CD4-positive, alpha-beta T cell treated with Interferon gamma for 1 hour (primary cell): ENCODE measurements at regions not wholly inside any gene's neighbourhood (a gene's known extent, or its start where the extent isn't known, plus 50 kb on each side); places are given as distances from the start of the nearest gene placed in this dataset.
"Not testable (repeated sequence)": the region's sequence is repeated elsewhere in the genome, so short reads cannot be mapped to it uniquely, and the experiment has no call there.

ENCODE experiments used
- DNase-seq: peaks from one replicate; pipeline ENCODE4 v3.0.0-alpha.2; 2020

GRCh38 chr17:71769850-71770249 is 351.0 kb upstream of the SOX9 start:
- no peak for DNase-seq

- no peak for DNase-seq
These were observed 343.7 kb upstream of the SOX9 start for GRCh38 chr17:71777048-71777640.

DNA sequence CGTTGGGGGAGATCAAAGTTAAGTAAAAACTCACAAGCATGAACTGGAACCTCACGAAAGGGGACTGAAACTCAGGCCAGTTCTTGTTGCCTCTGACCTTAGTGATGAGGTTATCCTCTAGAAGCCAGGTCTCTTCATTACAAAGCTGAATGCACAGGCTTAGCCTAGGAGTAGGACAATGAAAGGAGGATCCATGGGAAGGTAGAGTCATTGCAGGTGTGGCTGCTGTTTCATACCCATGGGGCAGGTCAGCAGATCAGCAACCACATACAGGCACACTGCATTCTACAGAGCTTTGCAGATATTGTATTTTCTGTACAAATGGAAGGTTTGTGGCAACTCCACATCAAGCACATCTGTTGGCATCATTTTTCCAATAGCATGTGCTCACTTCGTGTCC is 341.3 kb upstream of the SOX9 start:
- DNase-seq, result no peak

DNA sequence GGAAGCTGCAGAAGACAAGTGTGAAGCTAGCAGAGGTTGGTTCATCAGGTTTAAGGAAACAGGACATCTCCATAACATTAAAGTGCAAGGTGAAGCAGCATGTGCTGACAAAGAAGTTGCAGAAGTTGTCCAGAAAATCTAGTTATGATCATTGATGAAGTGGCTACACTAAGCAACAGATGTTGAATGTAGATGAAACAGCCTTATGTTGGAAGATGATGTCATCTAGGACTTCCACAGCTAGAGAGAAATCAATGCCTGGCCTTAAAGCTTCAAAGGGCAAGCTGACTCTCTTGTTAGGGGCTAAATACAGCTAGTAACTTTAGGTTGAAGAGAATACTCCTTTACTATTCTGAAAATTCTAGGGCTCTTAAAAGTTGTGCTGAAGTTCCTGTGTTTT is 340.2 kb upstream of the SOX9 start:
- DNase-seq, result no peak

DNA sequence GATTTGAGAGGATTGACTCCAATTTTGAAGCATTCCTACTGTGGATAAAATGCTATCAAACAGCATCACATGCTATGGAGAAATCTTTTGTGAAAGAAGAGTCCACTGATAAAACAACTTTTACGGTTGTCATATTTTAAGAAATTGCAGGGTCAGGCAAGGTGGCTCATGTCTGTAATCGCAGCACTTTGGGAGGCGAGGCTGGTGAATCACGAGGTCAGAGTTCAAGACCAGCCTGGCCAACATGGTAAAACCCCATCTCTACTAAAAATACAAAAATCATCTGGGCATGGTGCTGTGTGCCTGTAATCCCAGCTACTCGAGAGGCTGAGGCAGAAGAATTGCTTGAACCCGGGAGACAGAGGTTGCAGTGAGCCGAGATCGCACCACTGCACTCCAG is 338.8 kb upstream of the SOX9 start:
- not testable (repeated sequence) for DNase-seq

DNA sequence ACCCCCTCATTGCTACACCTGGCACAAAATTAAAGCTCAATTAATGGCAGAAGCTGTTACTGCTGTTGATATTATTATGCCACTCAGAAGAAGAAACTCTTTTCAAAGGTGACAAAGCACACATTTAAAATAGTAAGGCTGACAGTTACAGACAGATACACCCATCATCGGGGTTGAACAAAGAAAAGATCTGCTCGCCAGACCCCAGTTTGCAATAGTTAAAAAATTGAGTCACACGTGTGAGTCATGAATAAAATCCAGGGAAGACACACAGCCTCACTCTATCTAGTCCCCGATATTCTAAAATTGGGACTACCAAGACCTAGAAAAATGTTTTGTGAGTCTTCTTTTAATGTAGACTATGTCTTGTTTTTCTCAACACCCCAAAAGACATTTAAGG is 330.0 kb upstream of the SOX9 start:
- DNase-seq, result no peak

- DNase-seq, result no peak
These were observed 329.5 kb upstream of the SOX9 start for GRCh38 chr17:71791311-71791710.

DNA sequence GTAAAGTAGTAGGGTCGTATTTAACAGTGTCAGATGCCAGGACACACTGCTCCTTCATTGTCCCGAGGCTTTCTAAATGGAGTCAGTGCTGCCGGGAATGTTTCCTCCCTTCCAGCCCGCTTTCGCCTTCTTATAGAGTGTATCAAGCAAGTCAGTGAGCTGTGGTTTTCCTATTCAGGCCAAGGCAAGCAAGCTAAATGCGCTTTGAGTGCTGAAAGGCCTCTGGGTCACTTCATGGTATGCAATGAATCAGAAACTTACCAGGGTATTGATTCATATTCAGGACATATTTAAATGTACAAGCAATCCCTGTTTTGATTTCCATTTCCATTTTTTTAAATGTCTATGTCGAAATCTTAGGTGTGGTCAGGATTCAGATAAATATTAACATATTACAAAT is 327.9 kb upstream of the SOX9 start:
- no peak for DNase-seq

GRCh38 chr17:71793518-71793917 is 327.3 kb upstream of the SOX9 start:
- no peak for DNase-seq

- DNase-seq, result no peak
These were observed 322.1 kb upstream of the SOX9 start for GRCh38 chr17:71798701-71799100.

DNA sequence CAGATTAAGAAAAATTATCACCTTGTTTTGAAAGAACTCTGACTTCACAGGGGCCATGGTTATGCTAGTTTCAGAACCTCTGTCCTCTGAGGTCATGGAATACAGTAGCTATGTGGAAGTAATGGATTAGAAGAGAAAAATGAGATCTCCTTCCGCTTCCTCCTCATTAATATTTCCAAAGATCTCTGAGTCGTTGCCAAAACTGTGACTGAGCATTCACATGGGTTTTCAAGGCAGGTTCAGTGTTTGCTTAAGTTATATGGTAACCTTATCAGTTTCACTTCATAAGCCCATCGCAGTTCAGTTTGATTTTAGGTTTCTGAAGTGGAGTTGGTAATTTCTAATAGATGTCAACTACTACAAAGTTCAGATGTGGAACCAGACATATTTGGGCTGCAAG is 321.2 kb upstream of the SOX9 start:
- DNase-seq, result no peak

DNA sequence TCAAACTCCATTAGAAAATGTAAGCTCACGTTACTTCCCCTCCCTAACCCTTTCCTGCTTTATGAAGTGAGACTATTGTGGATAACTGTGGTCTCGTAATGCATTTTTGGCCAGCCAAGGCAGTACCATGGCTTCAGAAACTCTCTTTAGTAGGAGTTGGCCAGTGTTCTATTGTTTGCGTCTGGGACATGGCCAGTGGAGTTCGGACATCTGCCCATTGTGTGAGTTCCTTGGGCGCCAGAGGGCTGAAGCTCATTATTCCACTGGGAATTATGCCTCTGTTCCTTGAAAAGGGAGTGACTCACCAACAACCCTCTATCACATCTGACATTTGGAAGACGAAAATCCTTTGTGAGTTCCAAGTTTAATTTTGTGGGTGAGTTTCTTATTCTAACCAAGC is 319.5 kb upstream of the SOX9 start:
- no peak for DNase-seq

GRCh38 chr17:71802663-71803062 is 318.2 kb upstream of the SOX9 start:
- DNase-seq, result no peak

DNA sequence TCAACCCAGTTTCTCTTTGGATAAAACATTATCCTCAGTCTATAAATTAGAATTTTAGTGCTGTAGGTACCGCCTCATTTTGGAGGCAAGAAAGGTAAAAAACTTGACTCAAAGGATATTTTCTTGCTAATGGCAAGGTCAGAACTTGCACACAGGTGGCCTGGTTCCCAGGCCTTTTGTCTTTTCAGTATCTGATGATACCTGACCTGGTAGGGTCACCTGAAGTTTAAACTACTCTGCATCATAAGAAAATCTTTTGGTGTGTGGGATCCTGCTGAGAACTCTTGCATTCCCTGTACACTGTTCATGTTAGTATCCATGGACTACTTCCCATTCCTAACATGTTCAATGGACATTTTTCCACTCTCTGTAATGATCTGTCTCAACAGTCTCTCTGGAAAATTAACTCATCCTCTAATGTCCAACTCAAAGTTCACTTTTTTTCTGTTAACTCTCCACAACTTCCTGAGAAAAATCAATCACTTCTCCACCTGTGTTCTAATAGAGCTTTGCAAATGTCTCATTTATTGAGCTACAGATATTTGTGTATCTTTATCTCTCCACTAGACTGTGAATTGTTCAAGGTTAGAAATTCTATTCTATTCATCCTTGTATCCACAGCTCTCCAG is 317.1 kb upstream of the SOX9 start:
- DNase-seq, result no peak

GRCh38 chr17:71809537-71809936 is 311.3 kb upstream of the SOX9 start:
- DNase-seq, result no peak

DNA sequence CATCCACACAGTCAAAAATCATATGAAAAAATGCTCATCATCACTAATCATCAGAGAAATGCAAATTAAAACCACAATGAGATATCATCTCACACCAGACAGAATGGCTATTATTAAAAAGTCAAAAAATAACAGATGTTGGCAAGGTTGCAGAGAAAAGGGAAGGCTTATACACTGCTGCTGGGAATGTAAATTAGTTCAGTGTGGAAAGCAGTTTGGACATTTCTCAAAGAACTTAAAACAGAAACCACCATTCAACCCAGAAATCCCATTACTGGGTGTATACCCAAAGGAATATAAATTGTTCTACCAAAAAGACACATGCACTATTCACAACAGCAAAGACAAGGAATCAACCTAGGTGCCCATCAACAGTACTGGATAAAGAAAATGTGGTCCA is 307.0 kb upstream of the SOX9 start:
- DNase-seq, result not testable (repeated sequence)

- DNase-seq, result no peak
These were observed 299.3 kb upstream of the SOX9 start for GRCh38 chr17:71821511-71821910.

GRCh38 chr17:71824671-71825070 is 296.1 kb upstream of the SOX9 start:
- no peak for DNase-seq

DNA sequence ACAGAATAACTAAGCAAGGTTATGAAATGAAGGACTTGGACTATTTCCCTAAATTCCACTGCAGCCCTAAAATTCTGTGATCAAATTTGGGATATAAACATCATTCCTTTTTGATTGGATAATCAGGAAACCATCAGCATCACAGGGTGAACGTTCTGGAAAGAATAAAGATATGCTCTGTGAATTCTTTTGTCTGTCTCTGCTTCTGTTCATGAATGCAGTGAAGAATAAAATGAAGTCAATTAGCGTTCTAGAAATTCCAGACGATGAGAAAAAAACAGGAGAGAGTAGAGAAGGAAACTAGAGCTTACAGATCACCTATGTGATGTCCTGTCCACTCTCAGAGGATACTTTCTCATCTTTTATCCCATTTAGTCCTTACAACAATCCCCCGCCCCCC is 295.1 kb upstream of the SOX9 start:
- no peak for DNase-seq

DNA sequence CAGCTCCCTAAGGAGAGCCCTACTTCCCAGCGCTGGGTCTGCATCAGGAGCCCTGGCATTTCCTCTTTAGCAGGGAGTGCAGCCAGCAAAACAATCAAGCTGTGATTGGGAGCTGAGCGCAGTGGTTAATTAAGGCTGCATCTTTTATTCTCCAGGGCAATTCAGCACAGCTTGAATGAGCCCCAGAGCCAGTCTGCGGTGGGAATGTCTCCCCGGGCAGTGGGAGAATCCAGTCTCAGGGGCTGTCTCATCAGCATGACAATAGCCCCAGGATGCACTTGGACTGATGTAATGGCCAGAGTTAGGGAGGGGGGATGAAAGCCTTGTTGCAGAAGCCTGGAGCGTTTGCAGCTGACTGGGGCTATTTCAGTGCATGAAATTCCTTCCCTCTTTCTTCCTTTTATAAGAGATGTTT is 292.6 kb upstream of the SOX9 start:
- DNase-seq, result no peak

DNA sequence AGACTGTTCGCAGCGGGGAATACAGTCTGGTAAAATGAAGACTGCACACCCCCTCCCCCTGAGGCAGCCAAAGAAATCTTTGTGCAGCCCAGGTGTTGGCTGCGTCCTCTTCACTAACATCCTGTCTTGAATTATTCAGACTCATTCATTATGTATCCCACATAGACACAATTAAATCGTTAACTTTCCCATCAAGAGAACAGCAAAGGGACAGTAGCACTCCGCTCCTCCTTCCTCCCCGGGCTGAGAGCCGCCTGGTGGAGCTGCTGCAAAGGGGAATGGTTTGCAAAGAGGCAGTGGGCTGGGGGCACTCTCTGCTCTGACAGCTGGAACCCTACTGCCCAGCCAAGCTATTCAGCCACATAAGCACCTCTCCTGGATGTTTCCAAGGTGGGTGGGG is 290.0 kb upstream of the SOX9 start:
- DNase-seq, result no peak

DNA sequence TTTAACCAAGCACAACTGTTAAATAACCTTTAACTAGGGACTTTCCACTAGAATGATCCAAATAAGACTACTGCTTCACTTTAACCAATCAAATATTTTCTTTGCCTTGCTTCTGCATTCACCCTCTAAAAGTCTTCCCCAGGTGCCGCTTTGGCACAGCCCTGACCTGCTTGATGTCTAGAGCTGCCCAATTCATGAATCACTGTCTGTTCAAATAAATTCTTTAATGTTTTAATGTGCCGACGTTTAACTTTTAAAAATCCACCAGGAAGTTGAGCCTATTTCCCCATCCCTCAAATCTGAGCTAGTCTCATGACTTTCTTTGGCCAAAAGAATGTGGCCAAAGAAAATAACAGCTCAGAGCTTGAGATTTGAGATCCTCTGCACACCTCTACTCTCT is 277.8 kb upstream of the SOX9 start:
- DNase-seq, result no peak

DNA sequence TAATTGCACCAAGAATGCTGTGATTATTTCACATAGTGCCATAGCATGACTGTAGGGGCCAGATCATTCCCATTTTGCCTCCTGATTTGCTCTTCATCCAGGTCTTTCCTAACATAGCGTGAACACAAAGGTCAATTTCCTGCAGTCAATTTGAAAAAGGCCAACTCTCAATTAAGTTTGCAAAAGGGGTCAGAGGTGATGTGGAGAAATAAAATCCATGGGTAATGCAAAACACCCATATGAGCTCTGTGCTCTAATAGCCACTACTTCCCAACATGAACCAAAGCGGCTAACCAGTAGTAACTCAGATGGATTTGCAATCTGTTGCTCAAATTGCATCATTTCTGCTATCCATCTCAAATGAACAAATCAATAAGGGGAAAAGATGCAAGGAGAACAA is 275.5 kb upstream of the SOX9 start:
- DNase-seq, result no peak

- no peak for DNase-seq
These were observed 274.2 kb upstream of the SOX9 start for GRCh38 chr17:71846561-71847110.
